Kidney (tissue), 13 donors: ENCODE measurements at regions not wholly inside any gene's neighbourhood (a gene's known extent, or its start where the extent isn't known, plus 50 kb on each side); places are given as distances from the start of the nearest gene placed in this dataset.

Source experiments
- DNase-seq, 5 donors: peaks; one replicate each; pipeline ENCODE4 v3.0.0-alpha.2; 2013 to 2020
- FAIRE-seq: peaks from 2 replicates; lab custom pipeline; 2012; peaks lifted over from hg19 to GRCh38; lab: Jason Lieb, UNC
- H3K27ac ChIP-seq, 2 donors: one replicate each; pipeline ENCODE4 v1.7.0; 2013; ENCODE audit warnings: low read depth in 2 of 2, low read length in 2 of 2, inconsistent platforms in 1 of 2
- H3K27me3 ChIP-seq: one replicate; pipeline ENCODE4 v1.7.1; 2013; ENCODE audit warnings: low read length, inconsistent platforms; ENCODE audit not compliant: control insufficient read depth, insufficient read depth
- H3K36me3 ChIP-seq, 3 donors: one replicate each; pipeline versions ENCODE4 v1.7.0 to v1.7.1; 2013; ENCODE audit warnings: low read length in 3 of 3, control low read depth in 1 of 3, inconsistent platforms in 1 of 3; ENCODE audit not compliant: insufficient read depth in 3 of 3, control insufficient read depth in 2 of 3
- H3K4me1 ChIP-seq, 3 donors: one replicate each; pipeline versions ENCODE4 v1.7.0 to v1.7.1; 2013; ENCODE audit warnings: low read length in 3 of 3, inconsistent platforms in 1 of 3, low read depth in 1 of 3; ENCODE audit not compliant: control insufficient read depth in 2 of 3, insufficient read depth in 2 of 3
- H3K4me3 ChIP-seq, 3 donors: one replicate each; pipeline versions ENCODE4 v1.7.0 to v1.8.1; 2013; ENCODE audit warnings: low read length in 3 of 3, control low read depth in 1 of 3, inconsistent platforms in 1 of 3
- H3K9ac ChIP-seq, 3 donors: one replicate each; pipeline versions ENCODE4 v1.7.0 to v1.7.1; 2013; ENCODE audit warnings: low read length in 3 of 3, control low read depth in 1 of 3, inconsistent platforms in 1 of 3
- H3K9me3 ChIP-seq, 3 donors: one replicate each; pipeline versions ENCODE4 v1.7.0 to v1.7.1; 2013; ENCODE audit warnings: low read length in 3 of 3, control low read depth in 1 of 3, inconsistent platforms in 1 of 3; ENCODE audit not compliant: control insufficient read depth in 2 of 3, insufficient read depth in 1 of 3
- intact Hi-C: fragments of 100-400 bp; cut with DNase I; formaldehyde crosslinking; loops from one replicate; pipeline ENCODE4 v1.11.1; 2022
- TF ChIP-seq, protein P1 (sequence below): IDR thresholded peaks from 3 replicates; pipeline ENCODE4 v1.5.1; 2012; ENCODE audit warnings: mild to moderate bottlenecking, moderate library complexity, borderline replicate concordance; ENCODE audit not compliant: insufficient read depth; ENCODE audit errors: extremely low read depth
- donor health status: control.
- donor health status: control.
- donor health status: control.
- donor health status: control.
- donor health status: control.
- donor health status: DM: yes; HTN: yes; CAD: no.
- donor health status: Normal renal cell carcinoma (clear cell type).

DNA sequence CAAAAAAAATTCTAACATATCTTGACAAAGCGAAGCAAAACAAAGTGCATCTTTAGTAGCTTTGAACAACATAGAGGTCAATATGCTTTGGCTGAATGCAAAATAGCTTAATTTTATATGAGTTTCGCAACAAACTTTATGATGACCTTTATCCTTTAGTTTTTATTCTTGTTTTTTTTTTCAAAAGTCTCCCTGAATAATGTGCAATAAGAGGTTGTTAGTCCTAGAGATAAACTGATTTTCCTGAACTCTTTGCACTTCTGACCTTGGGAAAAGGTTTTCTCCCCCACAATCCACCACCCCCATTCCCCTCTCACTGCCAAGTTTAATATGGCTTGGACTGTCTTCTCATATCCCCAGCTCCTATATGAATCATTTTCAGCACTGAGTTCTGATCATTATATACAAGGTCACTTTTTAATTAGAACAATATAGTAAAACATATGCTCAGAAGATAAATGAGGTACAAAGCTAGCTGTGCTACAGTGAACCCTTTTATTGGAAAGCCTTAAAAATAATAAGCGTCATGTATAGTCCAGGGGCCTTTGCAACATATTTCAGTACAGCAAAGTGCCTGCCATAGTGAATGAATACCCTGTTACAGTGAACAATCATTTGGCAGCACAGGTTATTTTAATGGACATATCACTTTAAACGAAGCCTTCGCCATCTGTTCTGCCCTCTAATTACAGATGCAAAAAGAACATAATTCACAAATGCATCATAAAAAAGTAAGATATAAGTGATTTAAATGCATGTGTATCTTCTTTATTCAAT, 496.3 kb upstream of the NR2F2 start:
- FAIRE-seq = no peak
- H3K27ac ChIP-seq = no peak overlapping the region
- TF ChIP-seq, protein P1, sequence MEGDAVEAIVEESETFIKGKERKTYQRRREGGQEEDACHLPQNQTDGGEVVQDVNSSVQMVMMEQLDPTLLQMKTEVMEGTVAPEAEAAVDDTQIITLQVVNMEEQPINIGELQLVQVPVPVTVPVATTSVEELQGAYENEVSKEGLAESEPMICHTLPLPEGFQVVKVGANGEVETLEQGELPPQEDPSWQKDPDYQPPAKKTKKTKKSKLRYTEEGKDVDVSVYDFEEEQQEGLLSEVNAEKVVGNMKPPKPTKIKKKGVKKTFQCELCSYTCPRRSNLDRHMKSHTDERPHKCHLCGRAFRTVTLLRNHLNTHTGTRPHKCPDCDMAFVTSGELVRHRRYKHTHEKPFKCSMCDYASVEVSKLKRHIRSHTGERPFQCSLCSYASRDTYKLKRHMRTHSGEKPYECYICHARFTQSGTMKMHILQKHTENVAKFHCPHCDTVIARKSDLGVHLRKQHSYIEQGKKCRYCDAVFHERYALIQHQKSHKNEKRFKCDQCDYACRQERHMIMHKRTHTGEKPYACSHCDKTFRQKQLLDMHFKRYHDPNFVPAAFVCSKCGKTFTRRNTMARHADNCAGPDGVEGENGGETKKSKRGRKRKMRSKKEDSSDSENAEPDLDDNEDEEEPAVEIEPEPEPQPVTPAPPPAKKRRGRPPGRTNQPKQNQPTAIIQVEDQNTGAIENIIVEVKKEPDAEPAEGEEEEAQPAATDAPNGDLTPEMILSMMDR = no peak
- intact Hi-C loops = no loop called here
- peak in 2 of 5 donors; percentile 52 to 78 for DNase-seq
- no peak overlapping the region for H3K4me3 ChIP-seq
- no peaks in the 10 kb centered on the region for H3K27me3 ChIP-seq
- no peaks in the 10 kb centered on the region for H3K9me3 ChIP-seq
- no peaks in the 10 kb centered on the region for H3K4me1 ChIP-seq
- H3K9ac ChIP-seq = no peak overlapping the region
- H3K36me3 ChIP-seq = no peaks in the 10 kb centered on the region

DNA sequence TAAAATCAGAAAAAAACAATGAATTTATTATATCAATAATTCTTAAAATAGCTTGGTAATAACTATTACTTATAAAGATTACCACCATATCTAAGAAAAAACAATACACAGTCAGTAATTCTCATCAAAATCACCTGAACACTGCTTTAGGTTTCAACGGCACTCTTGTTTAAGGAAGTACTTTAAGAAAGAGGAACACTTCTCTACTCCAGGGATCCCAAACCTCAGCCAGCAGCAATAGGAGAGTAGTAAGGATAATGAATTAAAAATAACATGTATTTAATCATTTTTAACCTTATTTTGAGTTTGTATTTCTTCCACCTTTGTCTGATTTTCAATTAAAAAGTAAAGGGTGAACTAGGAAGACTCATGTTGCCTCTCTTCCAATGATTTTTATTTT, 494.0 kb upstream of the NR2F2 start:
- no peak for FAIRE-seq
- H3K27me3 ChIP-seq = no peaks in the 10 kb centered on the region
- H3K36me3 ChIP-seq = no peaks in the 10 kb centered on the region
- no peak overlapping the region for H3K4me3 ChIP-seq
- H3K27ac ChIP-seq = no peak overlapping the region
- TF ChIP-seq, protein P1 = no peak
- H3K9me3 ChIP-seq = no peaks in the 10 kb centered on the region
- no peaks in the 10 kb centered on the region for H3K4me1 ChIP-seq
- intact Hi-C loops = no loop called here
- H3K9ac ChIP-seq = no peak overlapping the region
- no peak for DNase-seq

DNA sequence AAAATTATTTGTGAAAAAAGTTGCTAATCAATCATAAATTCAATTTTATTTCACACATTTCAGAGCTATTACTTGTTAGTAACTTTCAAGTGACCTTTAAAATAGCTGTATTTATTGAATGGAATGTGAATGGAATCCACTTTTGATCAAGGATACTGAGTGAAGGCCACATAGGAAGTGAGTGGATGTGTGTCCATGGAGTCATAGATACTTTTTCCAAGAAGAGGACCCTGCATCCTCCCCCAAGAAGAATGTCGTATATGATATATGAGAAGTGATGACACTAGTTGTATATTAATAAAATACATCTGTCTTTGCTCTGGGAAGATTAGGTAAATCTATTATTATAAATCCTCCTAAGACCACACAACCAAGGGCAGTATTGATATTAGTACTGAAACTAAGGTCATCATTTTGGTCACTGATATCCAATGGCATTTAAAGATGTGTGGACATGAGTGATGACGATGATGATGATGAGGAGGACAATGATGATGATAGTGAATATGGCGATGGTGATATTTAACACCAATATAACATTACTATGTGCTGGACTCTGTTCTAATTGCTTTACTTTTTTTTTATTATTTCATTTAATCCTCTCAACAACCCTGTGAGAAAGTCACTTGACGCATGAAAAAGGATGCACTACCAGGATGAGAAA, 493.0 kb upstream of the NR2F2 start:
- Histone ChIP-seq H3K36me3 (no peaks in the 10 kb centered on the region), H3K9me3 (no peaks in the 10 kb centered on the region), H3K4me1 (no peaks in the 10 kb centered on the region), H3K27me3 (no peaks in the 10 kb centered on the region), H3K27ac (no peak overlapping the region), H3K4me3 (no peak overlapping the region), H3K9ac (no peak overlapping the region)
- TF ChIP-seq, protein P1 = no peak
- no peak for FAIRE-seq
- no peak for DNase-seq
- intact Hi-C loops = no loop called here
